A549 (cell line): ENCODE measurements at regions not wholly inside any gene's neighbourhood (a gene's known extent, or its start where the extent isn't known, plus 50 kb on each side); places are given as distances from the start of the nearest gene placed in this dataset.

Source experiments
- ATAC-seq, 2 experiments: fragments of 200-7000 bp in 1 of 2; fragments of >200 bp in 1 of 2; cut with Nextera tagmentation in 1 of 2; cut with Tn5 transposase in 1 of 2; 3 replicates each; pipeline versions ENCODE4 v1.8.0 to v1.9.1; 2018 to 2020; ENCODE audit warnings: mild to moderate bottlenecking in 1 of 2, moderate library complexity in 1 of 2
- CTCF ChIA-PET: fragments of 300-600 bp; sonication (Branson Sonifier 250); formaldehyde crosslinking; extraction: SDS; loops from one replicate; lab custom pipeline; 2021; ENCODE audit warnings: antibody characterized with exemption, inconsistent platforms; lab: Yijun Ruan, JAX
- POLR2A ChIA-PET: fragments of 350-600 bp; formaldehyde crosslinking; extraction: SDS; loops from one replicate; lab custom pipeline; 2021; ENCODE audit warnings: antibody characterized with exemption, inconsistent platforms; lab: Yijun Ruan, JAX
- DNase-seq, 2 experiments: peaks; one replicate each; pipeline versions ENCODE4 v3.0.0 to v3.0.0-alpha.2; 2011 to 2016; ENCODE audit warnings: low read depth in 1 of 2, low spot score in 1 of 2
- FAIRE-seq: peaks from 2 replicates; lab custom pipeline; 2011; peaks lifted over from hg19 to GRCh38; lab: Jason Lieb, UNC
- H3K27ac ChIP-seq, 2 experiments: fragments of >200 bp; sonication (Bioruptor Twin); formaldehyde crosslinking; 3 replicates each; pipeline ENCODE4 v1.5.1; 2016 to 2017
- H3K4me1 ChIP-seq: fragments of >200 bp; sonication (Bioruptor Twin); formaldehyde crosslinking; 3 replicates; pipeline ENCODE4 v1.6.1; 2016
- H3K4me2 ChIP-seq: fragments of >200 bp; sonication (Bioruptor Twin); formaldehyde crosslinking; 3 replicates; pipeline ENCODE4 v1.6.1; 2016
- H3K4me3 ChIP-seq: fragments of >200 bp; sonication (Bioruptor Twin); formaldehyde crosslinking; 3 replicates; pipeline ENCODE4 v1.5.1; 2016
- H3K9me3 ChIP-seq: fragments of >200 bp; sonication (Bioruptor Twin); formaldehyde crosslinking; 3 replicates; pipeline ENCODE4 v1.6.1; 2016
- BHLHE40 ChIP-seq: IDR thresholded peaks from 2 replicates; pipeline ENCODE4 v1.6.1; 2012; ENCODE audit warnings: low read depth, low read length, inconsistent platforms
- CHD2 ChIP-seq: fragments of 150-350 bp; IDR thresholded peaks from 2 replicates; pipeline ENCODE4 v1.6.1; 2014; ENCODE audit warnings: low read length; ENCODE audit not compliant: partially characterized antibody
- ESRRA ChIP-seq: fragments of 150-350 bp; IDR thresholded peaks from 2 replicates; pipeline ENCODE4 v1.6.1; 2014; ENCODE audit warnings: mild to moderate bottlenecking, low read length, borderline replicate concordance
- HDAC2 ChIP-seq: fragments of 200-600 bp; sonication (generic); IDR thresholded peaks from 2 replicates; pipeline ENCODE4 v1.6.1; 2016
- HOXA7 ChIP-seq: fragments of 250-450 bp; sonication (Bioruptor Pico); IDR thresholded peaks from 2 replicates; pipeline ENCODE4 v1.5.0; 2020; ENCODE audit warnings: mild to moderate bottlenecking, moderate library complexity
- HOXB5 ChIP-seq: fragments of 250-450 bp; sonication (Bioruptor Pico); IDR thresholded peaks from 2 replicates; pipeline ENCODE4 v1.5.0; 2020; ENCODE audit warnings: mild to moderate bottlenecking, moderate library complexity
- KDM1A ChIP-seq: fragments of 200-600 bp; sonication (generic); IDR thresholded peaks from 2 replicates; pipeline ENCODE4 v1.6.1; 2016; ENCODE audit warnings: low read depth, mild to moderate bottlenecking
- MAFK ChIP-seq: fragments of 450-650 bp; IDR thresholded peaks from 2 replicates; pipeline ENCODE4 v1.6.1; 2014; ENCODE audit not compliant: partially characterized antibody
- PHF8 ChIP-seq: fragments of 200-600 bp; sonication (generic); IDR thresholded peaks from 2 replicates; pipeline ENCODE4 v1.6.1; 2016; ENCODE audit warnings: low read depth, mild to moderate bottlenecking, antibody characterized with exemption, moderate library complexity, borderline replicate concordance
- RFX5 ChIP-seq: fragments of 450-650 bp; IDR thresholded peaks from 2 replicates; pipeline ENCODE4 v1.7.1; 2014; ENCODE audit warnings: antibody characterized with exemption, mild to moderate bottlenecking, moderate library complexity
- RNF2 ChIP-seq: fragments of 200-600 bp; sonication (generic); IDR thresholded peaks from 2 replicates; pipeline ENCODE4 v1.6.1; 2016; ENCODE audit warnings: low read depth, mild to moderate bottlenecking, antibody characterized with exemption, moderate library complexity, borderline replicate concordance
- WGBS: methylation state at CpG from one replicate; pipeline ENCODE4 v1.1.6; 2017; ENCODE audit errors: missing lambda C conversion rate; 5-methylcytosine and 5-hydroxymethylcytosine counted together
- TF ChIP-seq, protein P1 (sequence below): fragments of 150-350 bp; IDR thresholded peaks from 2 replicates; pipeline ENCODE4 v1.6.1; 2014; ENCODE audit warnings: low read depth, mild to moderate bottlenecking, low read length
- TF ChIP-seq, protein P2 (sequence below): fragments of 250-450 bp; sonication (Bioruptor Pico); IDR thresholded peaks from 2 replicates; pipeline ENCODE4 v1.5.0; 2021; ENCODE audit warnings: mild to moderate bottlenecking, moderate library complexity, borderline replicate concordance
- TF ChIP-seq, protein P3 (sequence below): fragments of 200-600 bp; sonication (generic); IDR thresholded peaks from 2 replicates; pipeline ENCODE4 v1.6.1; 2016; ENCODE audit warnings: antibody characterized with exemption, mild to moderate bottlenecking, moderate library complexity

DNA sequence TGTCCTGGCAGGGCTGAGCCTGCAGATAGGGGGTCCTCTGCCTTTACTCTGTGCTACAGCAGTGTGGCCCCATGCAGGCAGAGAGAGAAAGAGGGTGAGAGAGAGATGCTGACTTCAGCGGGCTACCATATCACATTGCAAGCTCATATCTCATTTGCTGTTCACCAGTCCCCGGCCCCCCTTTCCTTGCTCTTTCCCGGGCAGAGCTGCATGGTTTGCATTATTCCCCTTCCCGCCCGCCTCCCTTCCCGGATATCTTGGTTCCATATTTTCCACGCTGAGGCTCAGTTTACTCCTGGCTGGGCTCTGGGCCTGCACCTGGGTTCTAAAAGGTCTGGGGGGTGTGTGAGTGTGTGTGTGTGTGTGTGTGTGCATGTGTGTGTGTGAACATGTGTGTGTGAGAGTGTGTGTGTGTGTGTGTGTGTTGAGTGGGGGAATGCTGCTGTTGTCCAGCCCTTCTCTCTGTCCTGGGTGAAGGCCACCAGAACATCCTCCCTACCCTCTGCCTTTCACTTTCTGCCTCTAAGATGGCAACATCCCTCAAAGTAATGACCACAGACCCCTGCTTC lies 63.5 kb downstream of the PJA1 start:
- no peak for ATAC-seq
- H3K27ac ChIP-seq, result no peak overlapping the region
- CTCF ChIA-PET, result no interaction called here

DNA sequence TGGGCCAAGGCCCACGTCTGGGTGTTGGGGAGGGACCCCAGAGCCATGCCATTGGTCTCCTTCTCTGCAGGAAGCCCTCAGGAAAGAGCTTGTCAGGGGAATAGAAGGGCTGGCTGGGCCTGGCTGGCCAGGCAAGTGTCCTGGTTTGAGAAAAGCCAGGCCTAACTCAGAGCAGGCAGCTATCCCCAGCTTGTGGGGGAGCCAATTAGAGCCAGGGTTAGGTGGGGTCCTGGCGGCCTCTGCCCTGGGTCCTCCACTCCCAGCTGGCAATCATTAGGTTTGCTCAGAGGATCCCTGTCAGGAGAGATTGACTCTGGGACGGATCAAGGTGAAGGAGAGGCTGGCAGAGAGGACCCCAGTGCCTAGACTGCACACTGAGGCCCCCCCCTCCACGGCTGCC lies 64.8 kb downstream of the PJA1 start:
- no peak for ATAC-seq
- Histone ChIP-seq H3K4me2 (no peak overlapping the region), H3K9me3 (no peaks in the 10 kb centered on the region)

More for the DNA sequence above, 63.5 kb downstream of the PJA1 start:
- no peak overlapping the region for H3K4me3 ChIP-seq
- TF ChIP-seq PHF8 (no peak), BHLHE40 (no peak)
- TF ChIP-seq, protein P1, sequence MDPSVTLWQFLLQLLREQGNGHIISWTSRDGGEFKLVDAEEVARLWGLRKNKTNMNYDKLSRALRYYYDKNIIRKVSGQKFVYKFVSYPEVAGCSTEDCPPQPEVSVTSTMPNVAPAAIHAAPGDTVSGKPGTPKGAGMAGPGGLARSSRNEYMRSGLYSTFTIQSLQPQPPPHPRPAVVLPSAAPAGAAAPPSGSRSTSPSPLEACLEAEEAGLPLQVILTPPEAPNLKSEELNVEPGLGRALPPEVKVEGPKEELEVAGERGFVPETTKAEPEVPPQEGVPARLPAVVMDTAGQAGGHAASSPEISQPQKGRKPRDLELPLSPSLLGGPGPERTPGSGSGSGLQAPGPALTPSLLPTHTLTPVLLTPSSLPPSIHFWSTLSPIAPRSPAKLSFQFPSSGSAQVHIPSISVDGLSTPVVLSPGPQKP, result no peak
- TF ChIP-seq, protein P2, sequence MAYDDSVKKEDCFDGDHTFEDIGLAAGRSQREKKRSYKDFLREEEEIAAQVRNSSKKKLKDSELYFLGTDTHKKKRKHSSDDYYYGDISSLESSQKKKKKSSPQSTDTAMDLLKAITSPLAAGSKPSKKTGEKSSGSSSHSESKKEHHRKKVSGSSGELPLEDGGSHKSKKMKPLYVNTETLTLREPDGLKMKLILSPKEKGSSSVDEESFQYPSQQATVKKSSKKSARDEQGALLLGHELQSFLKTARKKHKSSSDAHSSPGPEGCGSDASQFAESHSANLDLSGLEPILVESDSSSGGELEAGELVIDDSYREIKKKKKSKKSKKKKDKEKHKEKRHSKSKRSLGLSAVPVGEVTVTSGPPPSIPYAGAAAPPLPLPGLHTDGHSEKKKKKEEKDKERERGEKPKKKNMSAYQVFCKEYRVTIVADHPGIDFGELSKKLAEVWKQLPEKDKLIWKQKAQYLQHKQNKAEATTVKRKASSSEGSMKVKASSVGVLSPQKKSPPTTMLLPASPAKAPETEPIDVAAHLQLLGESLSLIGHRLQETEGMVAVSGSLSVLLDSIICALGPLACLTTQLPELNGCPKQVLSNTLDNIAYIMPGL (CRISPR knock-in tag), result no peak
- no peaks in the 10 kb centered on the region for H3K4me1 ChIP-seq
- no peak for FAIRE-seq
- H3K4me2 ChIP-seq, result no peak overlapping the region
- WGBS, result 87% methylated on average over 7 of the region's 7 CpGs
- no peak for DNase-seq
- no peaks in the 10 kb centered on the region for H3K9me3 ChIP-seq
- POLR2A ChIA-PET, result no interaction called here

DNA sequence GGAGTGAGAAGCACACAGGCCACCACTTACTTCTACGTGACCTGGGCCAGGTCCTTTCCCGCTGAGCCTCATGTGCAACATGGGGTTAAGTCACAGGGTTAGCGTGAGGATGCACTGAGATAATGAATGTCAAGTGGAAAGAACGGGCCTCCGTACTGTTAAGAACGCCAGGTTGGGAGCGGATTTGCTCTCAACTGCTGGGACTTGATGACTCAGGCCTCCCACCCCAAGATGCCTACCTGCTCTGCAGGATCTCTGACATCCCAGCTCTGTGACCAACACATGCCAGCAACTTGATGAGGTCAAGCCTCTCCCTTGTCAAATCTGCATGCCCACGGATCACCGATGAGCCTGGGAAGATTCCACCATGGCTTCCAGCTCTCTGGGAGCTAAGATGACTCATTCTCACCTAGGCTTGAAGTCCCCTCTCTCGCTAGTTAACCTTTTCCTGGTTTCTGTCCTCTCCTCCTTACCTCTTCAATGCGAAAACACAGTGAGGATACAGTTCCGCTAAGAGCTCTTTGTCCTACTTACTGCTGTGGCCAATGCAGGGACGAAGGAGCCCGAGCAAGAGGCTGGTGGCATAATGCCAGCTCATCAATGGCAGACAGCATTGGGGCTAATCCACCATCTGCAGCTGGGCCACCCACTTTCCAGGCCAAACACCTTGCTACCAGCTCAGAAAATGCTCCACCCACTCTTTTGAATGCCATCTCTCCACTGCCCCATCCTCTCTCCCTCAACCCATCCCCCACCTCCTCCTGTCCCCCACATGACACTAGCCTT lies 67.6 kb downstream of the PJA1 start:
- CTCF ChIA-PET, result no interaction called here
- WGBS, result 80% methylated on average over 9 of the region's 14 CpGs

More for the DNA sequence above, 64.8 kb downstream of the PJA1 start:
- WGBS, result 72% methylated on average over 3 of the region's 4 CpGs
- H3K27ac ChIP-seq, result no peak overlapping the region
- POLR2A ChIA-PET, result no interaction called here
- no peak for DNase-seq
- TF ChIP-seq RFX5 (no peak), MAFK (no peak), RNF2 (no peak)
- TF ChIP-seq, all 56 proteins: peak for 0
- CTCF ChIA-PET, result interaction anchor here (1.6 kb wide), 1 partner anchor 10 kb away, joined by 3 read pairs; no protein-coding TSS in a partner anchor
- H3K4me1 ChIP-seq, result no peaks in the 10 kb centered on the region
- FAIRE-seq, result no peak
- no peak overlapping the region for H3K4me3 ChIP-seq

More for the DNA sequence above, 67.6 kb downstream of the PJA1 start:
- H3K4me1 ChIP-seq, result no peaks in the 10 kb centered on the region
- H3K4me2 ChIP-seq, result no peak overlapping the region
- H3K9me3 ChIP-seq, result no peaks in the 10 kb centered on the region
- POLR2A ChIA-PET, result no interaction called here
- H3K27ac ChIP-seq, result no peak overlapping the region
- no peak for ATAC-seq
- no peak for DNase-seq
- FAIRE-seq, result no peak
- H3K4me3 ChIP-seq, result no peak overlapping the region
- TF ChIP-seq ESRRA (no peak), HOXB5 (CRISPR knock-in tag) (no peak), HOXA7 (no peak), HDAC2 (no peak), KDM1A (no peak), CHD2 (no peak)
- TF ChIP-seq, protein P3, sequence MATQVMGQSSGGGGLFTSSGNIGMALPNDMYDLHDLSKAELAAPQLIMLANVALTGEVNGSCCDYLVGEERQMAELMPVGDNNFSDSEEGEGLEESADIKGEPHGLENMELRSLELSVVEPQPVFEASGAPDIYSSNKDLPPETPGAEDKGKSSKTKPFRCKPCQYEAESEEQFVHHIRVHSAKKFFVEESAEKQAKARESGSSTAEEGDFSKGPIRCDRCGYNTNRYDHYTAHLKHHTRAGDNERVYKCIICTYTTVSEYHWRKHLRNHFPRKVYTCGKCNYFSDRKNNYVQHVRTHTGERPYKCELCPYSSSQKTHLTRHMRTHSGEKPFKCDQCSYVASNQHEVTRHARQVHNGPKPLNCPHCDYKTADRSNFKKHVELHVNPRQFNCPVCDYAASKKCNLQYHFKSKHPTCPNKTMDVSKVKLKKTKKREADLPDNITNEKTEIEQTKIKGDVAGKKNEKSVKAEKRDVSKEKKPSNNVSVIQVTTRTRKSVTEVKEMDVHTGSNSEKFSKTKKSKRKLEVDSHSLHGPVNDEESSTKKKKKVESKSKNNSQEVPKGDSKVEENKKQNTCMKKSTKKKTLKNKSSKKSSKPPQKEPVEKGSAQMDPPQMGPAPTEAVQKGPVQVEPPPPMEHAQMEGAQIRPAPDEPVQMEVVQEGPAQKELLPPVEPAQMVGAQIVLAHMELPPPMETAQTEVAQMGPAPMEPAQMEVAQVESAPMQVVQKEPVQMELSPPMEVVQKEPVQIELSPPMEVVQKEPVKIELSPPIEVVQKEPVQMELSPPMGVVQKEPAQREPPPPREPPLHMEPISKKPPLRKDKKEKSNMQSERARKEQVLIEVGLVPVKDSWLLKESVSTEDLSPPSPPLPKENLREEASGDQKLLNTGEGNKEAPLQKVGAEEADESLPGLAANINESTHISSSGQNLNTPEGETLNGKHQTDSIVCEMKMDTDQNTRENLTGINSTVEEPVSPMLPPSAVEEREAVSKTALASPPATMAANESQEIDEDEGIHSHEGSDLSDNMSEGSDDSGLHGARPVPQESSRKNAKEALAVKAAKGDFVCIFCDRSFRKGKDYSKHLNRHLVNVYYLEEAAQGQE, result no peak
- TF ChIP-seq, all 56 proteins: peak for 0
